Astrocyte of the cerebellum (primary cell): ENCODE measurements at regions not wholly inside any gene's neighbourhood (a gene's known extent, or its start where the extent isn't known, plus 50 kb on each side); places are given as distances from the start of the nearest gene placed in this dataset.

Experiments
- DNase-seq: peaks from one replicate; pipeline ENCODE4 v3.0.0-alpha.2; 2011; ENCODE audit warnings: low read depth
- H3K4me3 ChIP-seq: 2 replicates; pipeline ENCODE4 v1.5.1; 2011; ENCODE audit warnings: mild to moderate bottlenecking, low read depth, low read length, moderate library complexity
- in situ Hi-C: cut with HindIII; loops from 2 replicates; pipeline ENCODE4 v1.10.0; 2017; ENCODE audit warnings: low sequenced_read_pairs
- TF ChIP-seq, protein P1 (sequence below): IDR thresholded peaks from 2 replicates; pipeline ENCODE4 v1.5.1; 2012; ENCODE audit warnings: low read length, low read depth, moderate library complexity, mild to moderate bottlenecking; ENCODE audit errors: missing control alignments

- in situ Hi-C loops, result loop anchor here (5.0 kb wide), 1 partner anchor 68 kb away; no protein-coding TSS in a partner anchor
- no peak for DNase-seq
- TF ChIP-seq, protein P1, sequence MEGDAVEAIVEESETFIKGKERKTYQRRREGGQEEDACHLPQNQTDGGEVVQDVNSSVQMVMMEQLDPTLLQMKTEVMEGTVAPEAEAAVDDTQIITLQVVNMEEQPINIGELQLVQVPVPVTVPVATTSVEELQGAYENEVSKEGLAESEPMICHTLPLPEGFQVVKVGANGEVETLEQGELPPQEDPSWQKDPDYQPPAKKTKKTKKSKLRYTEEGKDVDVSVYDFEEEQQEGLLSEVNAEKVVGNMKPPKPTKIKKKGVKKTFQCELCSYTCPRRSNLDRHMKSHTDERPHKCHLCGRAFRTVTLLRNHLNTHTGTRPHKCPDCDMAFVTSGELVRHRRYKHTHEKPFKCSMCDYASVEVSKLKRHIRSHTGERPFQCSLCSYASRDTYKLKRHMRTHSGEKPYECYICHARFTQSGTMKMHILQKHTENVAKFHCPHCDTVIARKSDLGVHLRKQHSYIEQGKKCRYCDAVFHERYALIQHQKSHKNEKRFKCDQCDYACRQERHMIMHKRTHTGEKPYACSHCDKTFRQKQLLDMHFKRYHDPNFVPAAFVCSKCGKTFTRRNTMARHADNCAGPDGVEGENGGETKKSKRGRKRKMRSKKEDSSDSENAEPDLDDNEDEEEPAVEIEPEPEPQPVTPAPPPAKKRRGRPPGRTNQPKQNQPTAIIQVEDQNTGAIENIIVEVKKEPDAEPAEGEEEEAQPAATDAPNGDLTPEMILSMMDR, result no peak
Observed at GRCh38 chr3:43794776-43795175, 104.0 kb downstream of the ABHD5 start.

GRCh38 chr3:43795491-43795890 is 104.8 kb downstream of the ABHD5 start:
- H3K4me3 ChIP-seq, result no peak overlapping the region
- DNase-seq, result no peak
- in situ Hi-C loops, result no loop called here

More at GRCh38 chr3:43794776-43795175, 104.0 kb downstream of the ABHD5 start:
- H3K4me3 ChIP-seq, result no peak overlapping the region

DNA sequence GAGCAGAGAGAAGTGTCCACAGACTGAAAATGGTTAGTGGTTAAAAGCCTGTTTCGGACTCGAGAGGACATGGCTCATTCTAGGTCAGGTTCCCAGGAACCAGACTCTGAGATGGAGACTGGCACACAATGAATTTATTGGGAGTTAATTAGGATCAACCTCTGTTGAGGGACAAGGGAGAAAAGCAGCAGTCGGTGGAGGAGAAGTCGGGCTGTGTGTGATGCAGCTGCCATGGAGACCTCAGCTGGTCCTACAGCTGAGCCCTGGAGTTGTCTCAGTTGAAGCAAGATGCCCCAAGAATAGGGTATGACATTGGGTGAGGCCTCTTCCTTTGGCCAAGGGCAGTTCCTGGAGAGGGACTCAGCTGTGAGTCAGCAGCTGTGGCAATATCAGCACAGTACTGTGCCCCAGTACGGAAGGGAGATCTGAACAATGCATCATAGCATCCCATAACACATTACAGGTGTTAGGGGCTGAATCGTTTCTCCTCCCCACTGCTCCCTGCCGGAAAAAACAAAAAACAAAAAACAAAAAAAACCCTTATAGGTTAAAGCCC is 105.4 kb downstream of the ABHD5 start:
- DNase-seq, result no peak
- no peak overlapping the region for H3K4me3 ChIP-seq
- TF ChIP-seq, protein P1, result no peak
- in situ Hi-C loops, result no loop called here

More at GRCh38 chr3:43795491-43795890, 104.8 kb downstream of the ABHD5 start:
- TF ChIP-seq, protein P1, result no peak

- TF ChIP-seq, protein P1, result no peak
- in situ Hi-C loops, result no loop called here
- no peak for DNase-seq
- no peak overlapping the region for H3K4me3 ChIP-seq
Observed at GRCh38 chr3:43797794-43798193, 107.1 kb downstream of the ABHD5 start.

GRCh38 chr3:43810797-43811196 is 120.1 kb downstream of the ABHD5 start:
- H3K4me3 ChIP-seq, result no peak overlapping the region
- DNase-seq, result no peak
- in situ Hi-C loops, result no loop called here
- TF ChIP-seq, protein P1, result no peak

DNA sequence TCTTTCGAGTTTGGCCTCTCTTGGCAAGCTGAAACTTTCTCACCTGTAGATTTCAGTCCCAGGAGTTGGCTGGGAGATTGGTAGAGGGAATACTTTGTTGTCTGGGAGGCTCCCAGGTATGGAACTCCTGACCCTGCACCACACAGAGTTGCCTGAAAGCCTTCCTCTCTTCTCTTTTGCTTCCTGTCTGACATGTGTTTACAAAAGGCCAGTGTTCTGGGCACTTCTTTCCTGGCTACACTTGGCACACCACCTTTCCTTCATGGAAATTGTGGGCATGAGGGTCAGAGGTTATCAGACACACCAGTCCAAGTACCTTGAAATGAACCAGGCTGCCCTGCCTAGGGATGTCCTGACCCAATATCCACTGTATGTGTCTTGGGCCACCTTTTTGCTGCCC is 123.7 kb downstream of the ABHD5 start:
- no peak for DNase-seq
- in situ Hi-C loops, result no loop called here
- TF ChIP-seq, protein P1, result no peak
- H3K4me3 ChIP-seq, result no peak overlapping the region

DNA sequence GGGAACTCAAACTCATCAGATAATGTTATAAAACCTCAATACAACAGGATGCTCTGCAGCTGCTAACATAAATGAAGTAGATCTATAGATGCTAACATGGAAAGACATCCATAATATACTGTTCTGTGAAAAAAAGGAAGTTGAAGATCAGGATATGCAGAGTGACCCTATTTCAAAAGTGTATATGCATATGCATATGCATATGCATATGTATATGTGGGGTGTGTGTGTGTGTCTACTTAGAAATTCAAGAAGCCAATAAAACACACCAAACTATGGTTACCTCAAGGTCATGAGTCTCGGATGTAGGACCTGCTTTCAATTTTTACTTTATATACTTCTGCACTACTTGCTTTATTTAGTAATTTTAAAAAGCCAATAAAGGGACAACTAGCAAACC is 125.6 kb downstream of the ABHD5 start:
- no peak overlapping the region for H3K4me3 ChIP-seq
- no peak for DNase-seq
- TF ChIP-seq, protein P1, result no peak
- in situ Hi-C loops, result no loop called here
